ENCODE measurements at regions not wholly inside any gene's neighbourhood (a gene's known extent, or its start where the extent isn't known, plus 50 kb on each side); places are given as distances from the start of the nearest gene placed in this dataset.

DNA sequence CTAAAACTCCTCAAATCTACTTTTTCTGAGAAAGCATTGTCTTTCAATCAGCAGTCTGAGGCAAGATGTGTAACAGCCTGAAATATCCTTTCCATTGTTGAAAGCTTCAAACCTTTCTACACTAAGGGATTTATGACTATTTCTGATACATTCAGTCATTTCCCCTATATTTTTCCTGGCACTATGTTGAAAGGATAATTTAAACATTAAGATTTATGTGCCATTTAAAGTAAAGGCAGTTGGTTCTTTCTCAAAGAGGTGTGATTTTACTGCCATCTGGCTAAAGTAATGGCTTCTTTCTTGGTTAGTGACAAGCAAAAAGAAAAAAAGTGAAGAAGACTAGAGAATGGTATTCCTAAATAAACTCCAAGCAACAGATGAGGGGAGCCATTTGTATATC lies 249.6 kb upstream of the COL8A1 start:
- no peak for TF ChIP-seq TAF1 (IDR thresholded peaks at IDR 0.05; ENCODE audit: low read depth, low read length)
- TF ChIP-seq POLR2AphosphoS5 (IDR thresholded peaks at IDR 0.05; ENCODE audit: low read depth, low read length): no peak
